GM12801 (cell line): ENCODE measurements at regions not wholly inside any gene's neighbourhood (a gene's known extent, or its start where the extent isn't known, plus 50 kb on each side); places are given as distances from the start of the nearest gene placed in this dataset.

ENCODE experiments used
- TF ChIP-seq, protein P1 (sequence below): IDR thresholded peaks from one replicate; pipeline ENCODE4 v1.5.1; 2011; ENCODE audit warnings: control low read depth; ENCODE audit not compliant: insufficient read length; ENCODE audit errors: extremely low read depth

DNA sequence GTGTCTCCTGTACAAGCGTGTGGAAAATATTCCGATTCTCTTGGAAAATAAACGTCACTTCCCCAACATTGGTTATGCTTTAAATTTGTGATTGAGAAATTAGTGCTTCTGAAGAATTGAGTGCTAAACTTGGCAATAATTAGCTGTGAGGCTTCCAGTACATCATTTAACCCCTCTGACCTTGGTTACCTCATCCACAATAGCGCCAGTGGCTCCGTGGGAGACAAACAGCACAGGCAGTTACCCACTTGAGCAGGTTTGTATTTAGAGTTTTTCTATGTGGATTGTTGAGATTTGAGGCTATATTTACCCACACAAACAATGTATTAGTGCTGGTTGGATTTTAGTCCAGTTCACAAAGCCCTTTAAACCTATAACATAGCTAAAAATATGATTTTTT, 476.5 kb downstream of the NKX6-1 start:
- TF ChIP-seq, protein P1, sequence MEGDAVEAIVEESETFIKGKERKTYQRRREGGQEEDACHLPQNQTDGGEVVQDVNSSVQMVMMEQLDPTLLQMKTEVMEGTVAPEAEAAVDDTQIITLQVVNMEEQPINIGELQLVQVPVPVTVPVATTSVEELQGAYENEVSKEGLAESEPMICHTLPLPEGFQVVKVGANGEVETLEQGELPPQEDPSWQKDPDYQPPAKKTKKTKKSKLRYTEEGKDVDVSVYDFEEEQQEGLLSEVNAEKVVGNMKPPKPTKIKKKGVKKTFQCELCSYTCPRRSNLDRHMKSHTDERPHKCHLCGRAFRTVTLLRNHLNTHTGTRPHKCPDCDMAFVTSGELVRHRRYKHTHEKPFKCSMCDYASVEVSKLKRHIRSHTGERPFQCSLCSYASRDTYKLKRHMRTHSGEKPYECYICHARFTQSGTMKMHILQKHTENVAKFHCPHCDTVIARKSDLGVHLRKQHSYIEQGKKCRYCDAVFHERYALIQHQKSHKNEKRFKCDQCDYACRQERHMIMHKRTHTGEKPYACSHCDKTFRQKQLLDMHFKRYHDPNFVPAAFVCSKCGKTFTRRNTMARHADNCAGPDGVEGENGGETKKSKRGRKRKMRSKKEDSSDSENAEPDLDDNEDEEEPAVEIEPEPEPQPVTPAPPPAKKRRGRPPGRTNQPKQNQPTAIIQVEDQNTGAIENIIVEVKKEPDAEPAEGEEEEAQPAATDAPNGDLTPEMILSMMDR = no peak

DNA sequence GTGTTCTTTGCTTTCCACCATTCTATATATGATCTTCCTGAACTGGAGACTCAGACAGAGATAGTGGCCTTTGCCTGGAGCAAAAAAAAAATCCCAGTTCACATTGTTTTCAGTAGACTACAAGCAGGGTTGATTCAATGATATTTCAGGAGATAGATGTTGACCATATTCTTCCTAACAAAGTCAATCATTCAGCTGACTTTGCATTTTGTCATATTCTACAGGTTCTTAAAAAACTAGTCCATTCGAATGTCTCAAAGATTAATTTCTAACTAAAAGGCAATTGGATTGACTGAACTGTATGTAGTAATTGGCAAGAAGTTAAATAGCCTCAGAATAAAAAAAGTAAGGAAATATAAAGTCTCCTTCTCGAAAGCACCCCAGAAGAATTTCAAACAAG, 479.5 kb downstream of the NKX6-1 start:
- TF ChIP-seq, protein P1 = no peak

DNA sequence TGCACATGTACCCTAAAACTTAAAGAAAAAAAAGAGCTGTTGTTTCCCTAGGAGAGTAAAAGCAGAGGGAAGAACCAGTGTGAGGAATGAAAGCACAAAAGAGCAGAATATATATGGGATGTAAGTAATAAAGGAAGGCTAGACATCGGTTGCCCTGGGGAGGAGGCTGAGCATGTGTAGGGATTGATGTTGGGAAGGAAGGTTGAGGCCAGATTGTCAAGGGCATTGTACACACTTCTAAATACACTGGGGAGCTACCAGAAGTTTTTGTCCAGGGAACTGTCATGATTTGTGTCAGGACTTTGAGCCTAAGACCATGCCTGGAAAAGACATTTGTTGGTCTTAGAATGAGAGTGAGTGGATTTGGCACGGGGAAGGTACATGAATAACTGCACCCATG, 467.1 kb downstream of the GPAT3 start:
- TF ChIP-seq, protein P1 = no peak

DNA sequence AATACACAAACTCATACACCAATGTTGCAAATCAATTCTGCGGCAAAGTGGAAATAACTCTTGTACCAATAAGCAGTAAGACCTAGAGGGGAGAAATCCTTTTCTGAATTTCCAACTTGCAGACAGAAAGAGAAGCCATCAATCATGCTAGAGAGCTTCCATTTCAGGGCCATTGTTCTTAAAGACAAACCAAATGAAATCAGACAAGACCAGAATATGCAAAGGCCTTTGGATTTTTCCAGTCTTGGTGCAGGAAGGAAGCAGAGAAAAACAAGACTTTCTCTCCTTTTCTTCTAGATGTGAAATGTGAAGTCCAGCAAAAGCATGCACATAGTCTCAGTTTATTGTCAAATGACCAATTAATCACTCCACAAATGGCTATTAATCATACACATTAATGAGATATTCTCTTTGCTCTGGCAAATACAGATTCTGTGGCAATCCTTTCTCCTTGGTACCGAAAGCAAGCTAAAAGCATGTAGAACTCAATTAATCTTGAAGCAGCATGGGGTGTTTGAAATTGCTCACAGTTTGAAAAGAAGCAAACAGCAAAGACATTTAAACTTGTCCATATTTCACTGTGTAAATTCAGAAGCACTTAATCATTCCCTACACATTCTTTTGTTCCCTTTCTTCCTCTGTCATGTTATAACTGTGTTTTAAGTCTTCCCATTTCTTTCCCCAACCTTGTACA, 466.1 kb downstream of the GPAT3 start:
- TF ChIP-seq, protein P1 = no peak

DNA sequence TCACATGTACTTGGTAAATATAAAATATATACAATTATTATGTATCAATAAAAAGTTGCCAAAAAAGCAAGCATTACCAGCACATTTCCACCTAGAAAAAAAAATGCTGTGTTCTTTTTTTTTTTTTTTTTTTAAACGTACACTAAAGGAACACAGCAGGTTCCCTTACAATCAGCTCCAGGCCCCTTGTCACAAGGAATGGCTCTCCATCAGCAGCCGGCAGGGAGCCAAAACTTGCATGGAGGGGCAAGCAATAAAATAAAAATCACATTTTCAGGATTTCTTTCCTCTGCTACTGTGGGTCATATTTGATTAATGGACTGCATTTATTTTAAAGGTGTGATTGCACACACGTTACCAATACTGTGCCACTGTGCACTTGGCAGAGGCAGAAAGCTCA, 460.3 kb downstream of the GPAT3 start:
- TF ChIP-seq, protein P1 = no peak

DNA sequence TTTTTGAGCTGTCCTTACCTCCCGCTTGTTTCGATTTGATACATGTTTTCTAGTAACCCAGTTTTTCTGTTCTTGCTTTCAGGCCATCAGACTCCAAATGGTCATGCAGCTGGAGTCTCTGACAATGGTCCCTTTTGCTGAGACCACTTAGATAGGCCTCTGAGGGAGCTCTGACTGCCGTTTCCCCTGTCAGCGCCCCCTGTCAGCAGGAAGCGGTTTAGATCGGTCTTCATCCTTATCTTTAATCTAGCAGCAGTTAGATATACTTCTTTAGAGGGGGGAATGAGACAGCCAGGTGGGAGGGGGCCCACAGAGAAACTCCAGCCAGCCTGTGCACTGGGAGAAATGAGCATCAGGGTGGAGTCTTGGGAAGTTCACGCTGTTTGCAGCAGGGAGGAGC, 457.9 kb downstream of the GPAT3 start:
- TF ChIP-seq, protein P1 = no peak

DNA sequence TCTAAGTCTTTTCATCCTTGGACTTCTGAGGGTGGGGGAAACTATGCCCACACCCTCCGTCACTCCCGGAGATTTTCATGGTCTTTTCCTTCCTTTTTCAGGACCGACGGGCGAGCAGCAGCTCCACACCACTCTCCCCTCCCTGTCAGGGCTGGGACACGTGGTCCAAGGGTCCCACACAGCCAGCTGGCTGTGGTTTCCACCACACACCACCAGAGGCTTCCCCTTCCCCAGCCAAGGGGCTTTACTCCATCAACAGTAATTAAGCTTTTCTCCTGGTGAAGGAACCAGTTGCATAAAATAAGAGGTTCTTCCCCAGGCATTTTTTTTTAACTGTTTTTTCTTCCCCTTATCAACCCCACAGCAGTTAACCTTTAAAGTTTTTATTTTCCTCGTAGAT, 453.9 kb downstream of the GPAT3 start:
- TF ChIP-seq, protein P1 = no peak

DNA sequence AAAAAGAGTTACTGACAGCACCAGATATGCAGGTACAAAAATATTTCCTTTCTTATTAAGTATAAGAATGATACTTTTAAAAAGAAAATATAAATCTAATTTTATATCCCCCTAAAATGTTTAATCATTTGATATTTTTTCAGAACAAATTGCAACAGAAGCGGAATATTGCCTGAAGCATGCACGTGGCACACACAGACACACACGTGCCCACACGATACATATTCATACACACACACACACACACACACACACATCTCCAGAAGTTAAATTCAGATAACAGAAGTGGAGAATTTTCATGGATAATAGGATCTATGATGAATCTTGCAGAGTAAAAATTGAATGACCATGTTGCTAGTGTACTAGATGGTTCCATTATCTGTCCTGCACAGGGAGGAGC, 445.2 kb downstream of the GPAT3 start:
- TF ChIP-seq, protein P1 = no peak
